Neutrophil (primary cell): ENCODE measurements at regions not wholly inside any gene's neighbourhood (a gene's known extent, or its start where the extent isn't known, plus 50 kb on each side); places are given as distances from the start of the nearest gene placed in this dataset.

Source experiments
- H3K27ac ChIP-seq: fragments of 200-600 bp; sonication (generic); 2 replicates; pipeline ENCODE4 v1.5.1; 2016; ENCODE audit warnings: mild to moderate bottlenecking, moderate library complexity
- H3K27me3 ChIP-seq: fragments of 200-600 bp; sonication (generic); 2 replicates; pipeline ENCODE4 v1.6.0; 2016; ENCODE audit warnings: mild to moderate bottlenecking
- H3K36me3 ChIP-seq: fragments of 200-600 bp; sonication (generic); 2 replicates; pipeline ENCODE4 v1.5.1; 2017
- H3K4me1 ChIP-seq, 2 experiments: fragments of 200-600 bp in 1 of 2; sonication (generic) in 1 of 2; 1 replicate in 1 of 2; 2 replicates in 1 of 2; pipeline versions ENCODE4 v1.5.1 to v1.6.1; 2013 to 2016; ENCODE audit warnings: low read depth in 1 of 2, low read length in 1 of 2, mild to moderate bottlenecking in 1 of 2, moderate library complexity in 1 of 2; ENCODE audit not compliant: control insufficient read depth in 1 of 2, insufficient read depth in 1 of 2
- H3K4me3 ChIP-seq, 2 experiments: fragments of 200-600 bp in 1 of 2; sonication (generic) in 1 of 2; 1 replicate in 1 of 2; 2 replicates in 1 of 2; pipeline ENCODE4 v1.5.1; 2013 to 2016; ENCODE audit warnings: low read depth in 1 of 2, low read length in 1 of 2, mild to moderate bottlenecking in 1 of 2, moderate library complexity in 1 of 2
- H3K9me3 ChIP-seq: fragments of 200-600 bp; sonication (generic); 2 replicates; pipeline ENCODE4 v1.5.1; 2016
- CTCF ChIP-seq: fragments of 200-600 bp; sonication (generic); IDR thresholded peaks from 2 replicates; pipeline ENCODE4 v1.5.1; 2016; ENCODE audit warnings: antibody characterized with exemption

- Histone ChIP-seq H3K4me1 (no peaks in the 10 kb centered on the region), H3K27me3 (no peaks in the 10 kb centered on the region)
Observed at GRCh38 chr9:7342736-7343135, 456.8 kb downstream of the DMAC1 start.

GRCh38 chr9:7342229-7342628 lies 457.3 kb downstream of the DMAC1 start:
- no peak for TF ChIP-seq CTCF
- Histone ChIP-seq H3K4me3 (no peak overlapping the region), H3K9me3 (no peaks in the 10 kb centered on the region), H3K27ac (no peak overlapping the region), H3K4me1 (no peaks in the 10 kb centered on the region), H3K27me3 (no peaks in the 10 kb centered on the region), H3K36me3 (no peaks in the 10 kb centered on the region)

More at GRCh38 chr9:7342736-7343135, 456.8 kb downstream of the DMAC1 start:
- H3K36me3 ChIP-seq = no peaks in the 10 kb centered on the region
- no peaks in the 10 kb centered on the region for H3K9me3 ChIP-seq
- no peak overlapping the region for H3K27ac ChIP-seq
- TF ChIP-seq CTCF = no peak
- no peak overlapping the region for H3K4me3 ChIP-seq

- no peak overlapping the region for H3K27ac ChIP-seq
- H3K4me1 ChIP-seq = no peaks in the 10 kb centered on the region
- H3K4me3 ChIP-seq = no peak overlapping the region
- H3K9me3 ChIP-seq = no peaks in the 10 kb centered on the region
- no peaks in the 10 kb centered on the region for H3K27me3 ChIP-seq
- TF ChIP-seq CTCF = no peak
- H3K36me3 ChIP-seq = no peaks in the 10 kb centered on the region
Observed at GRCh38 chr9:7341571-7341970, 458.0 kb downstream of the DMAC1 start.

GRCh38 chr9:7340451-7340850 lies 459.1 kb downstream of the DMAC1 start:
- no peaks in the 10 kb centered on the region for H3K9me3 ChIP-seq
- H3K27ac ChIP-seq = no peak overlapping the region
- no peaks in the 10 kb centered on the region for H3K36me3 ChIP-seq
- no peak overlapping the region for H3K4me3 ChIP-seq
- H3K27me3 ChIP-seq = no peaks in the 10 kb centered on the region
- H3K4me1 ChIP-seq = no peaks in the 10 kb centered on the region
- TF ChIP-seq CTCF = no peak

- Histone ChIP-seq H3K4me3 (no peak overlapping the region), H3K36me3 (no peaks in the 10 kb centered on the region), H3K4me1 (no peaks in the 10 kb centered on the region), H3K9me3 (no peaks in the 10 kb centered on the region), H3K27ac (no peak overlapping the region), H3K27me3 (no peaks in the 10 kb centered on the region)
- no peak for TF ChIP-seq CTCF
Observed at GRCh38 chr9:7338586-7339281, 460.8 kb downstream of the DMAC1 start.
